GM18861 (cell line): ENCODE measurements at regions not wholly inside any gene's neighbourhood (a gene's known extent, or its start where the extent isn't known, plus 50 kb on each side); places are given as distances from the start of the nearest gene placed in this dataset.
"Not testable (repeated sequence)": the region's sequence is repeated elsewhere in the genome, so short reads cannot be mapped to it uniquely, and the experiment has no call there.

Experiments used
- ATAC-seq: cut with Tn5 transposase; IDR thresholded peaks from one replicate; pipeline ENCODE4 v1.9.1; 2021; ENCODE audit not compliant: unreplicated experiment

- ATAC-seq: no peak
These were observed 217.7 kb upstream of the TMEFF2 start for GRCh38 chr2:192412394-192412793.

DNA sequence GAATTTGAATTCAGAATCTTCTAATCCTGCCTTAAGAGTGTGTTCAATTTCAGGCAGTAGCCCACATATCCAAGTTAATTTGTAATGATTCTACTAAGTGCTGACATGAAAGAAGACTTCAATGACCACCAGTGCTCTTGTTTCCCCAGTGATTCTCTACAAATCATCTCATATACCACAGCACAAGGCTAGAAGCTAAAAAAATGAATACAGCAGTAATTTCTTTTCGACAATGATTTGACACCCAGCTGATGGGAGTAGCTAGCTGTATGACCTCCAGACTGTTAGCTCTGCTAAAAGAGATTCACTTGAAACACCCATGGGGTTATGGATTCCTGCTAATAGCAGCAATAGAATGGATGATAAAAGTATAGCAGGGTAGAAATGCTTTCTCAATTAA, 217.0 kb upstream of the TMEFF2 start:
- no peak for ATAC-seq

DNA sequence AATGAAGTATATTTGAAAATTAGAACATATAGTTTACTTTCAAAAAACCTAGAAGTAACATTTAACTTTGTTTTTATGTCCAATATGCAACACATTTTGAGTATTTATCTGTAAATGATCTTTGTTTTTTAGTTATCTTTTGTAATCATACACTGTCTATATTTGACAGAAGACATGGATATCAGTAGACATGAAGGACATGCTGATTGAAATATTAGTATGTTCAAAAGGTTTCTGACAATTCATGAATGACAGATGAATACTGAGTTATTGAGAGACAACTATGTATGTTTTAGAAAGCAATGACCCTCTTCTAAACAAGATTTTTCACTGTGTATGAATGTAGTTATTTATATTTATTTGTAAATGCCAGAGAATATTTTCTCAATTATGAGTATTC, 215.6 kb upstream of the TMEFF2 start:
- ATAC-seq: no peak

DNA sequence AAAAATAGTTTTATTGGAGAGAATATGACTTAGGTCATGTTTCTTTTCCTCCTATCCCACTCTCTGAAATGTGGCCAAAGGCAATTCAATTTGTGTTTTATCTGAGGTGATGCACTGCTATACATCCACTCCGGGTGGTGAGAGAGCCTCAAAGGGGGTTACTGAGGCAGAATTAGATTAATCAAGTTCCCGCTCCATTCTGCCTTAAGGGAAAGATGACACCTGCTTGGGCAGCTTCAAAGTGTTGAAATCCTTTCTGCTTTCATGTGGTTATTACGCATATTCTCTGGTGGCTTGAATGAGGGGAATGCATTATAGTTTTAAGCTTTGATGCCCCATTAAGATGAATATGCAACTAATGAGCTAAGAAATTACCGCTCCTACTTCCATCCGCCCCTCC, 213.0 kb upstream of the TMEFF2 start:
- no peak for ATAC-seq

- ATAC-seq: no peak
These were observed 203.5 kb upstream of the TMEFF2 start for GRCh38 chr2:192398236-192398635.

DNA sequence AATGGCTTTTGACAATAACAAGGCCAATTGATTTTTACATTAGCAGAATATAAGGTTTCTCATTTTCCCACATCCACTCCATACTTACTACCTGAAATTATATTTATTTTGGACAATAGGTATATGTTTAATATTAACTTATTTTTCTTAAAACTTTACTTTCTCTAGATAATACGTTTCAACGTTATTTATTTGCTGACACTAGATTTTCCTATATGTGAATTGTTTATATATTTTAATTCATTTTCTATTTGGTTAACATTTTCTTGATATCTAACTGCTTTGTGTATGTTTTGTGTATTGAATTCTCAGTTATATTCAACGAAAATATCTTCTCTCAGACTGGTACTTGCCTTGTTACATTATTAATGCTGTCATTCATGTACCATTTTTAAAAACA, 199.9 kb upstream of the TMEFF2 start:
- ATAC-seq: no peak

DNA sequence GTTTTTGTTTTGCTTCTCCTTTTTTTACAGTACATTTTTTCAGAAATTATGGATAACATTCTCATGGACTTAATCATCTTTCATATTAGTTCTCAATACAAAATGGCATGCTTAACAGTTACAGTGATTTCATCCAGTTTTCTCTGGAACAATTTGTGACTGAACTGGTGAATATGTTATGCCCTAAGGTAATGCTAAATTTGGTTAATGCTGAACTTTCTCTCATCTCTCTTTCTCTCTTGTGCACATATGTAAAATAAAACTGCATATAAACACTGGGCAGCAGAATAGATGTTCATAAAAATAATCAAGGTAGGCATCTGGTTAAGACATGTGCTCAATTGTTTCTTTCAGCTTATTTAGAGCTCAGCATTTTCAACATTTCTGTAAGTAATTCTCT, 196.3 kb upstream of the TMEFF2 start:
- ATAC-seq: no peak

DNA sequence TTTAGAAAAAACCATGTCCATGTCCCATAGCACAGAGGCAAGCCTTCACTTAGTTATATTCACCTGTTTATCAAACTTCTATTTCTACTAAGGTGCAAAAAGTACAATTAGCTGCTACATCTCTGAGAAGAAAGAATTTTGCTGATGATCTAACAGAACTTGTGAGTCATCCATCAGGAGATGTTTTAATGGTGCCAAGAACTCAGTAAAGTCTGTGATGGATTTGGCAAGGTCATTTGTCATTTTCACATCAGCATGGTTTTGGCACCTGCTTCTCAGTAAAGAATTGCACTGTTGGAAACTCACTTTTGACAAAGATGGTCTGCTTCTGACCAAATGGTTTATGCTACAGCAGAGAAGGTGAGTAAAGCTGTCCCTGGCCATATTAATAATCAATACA, 195.7 kb upstream of the TMEFF2 start:
- no peak for ATAC-seq

DNA sequence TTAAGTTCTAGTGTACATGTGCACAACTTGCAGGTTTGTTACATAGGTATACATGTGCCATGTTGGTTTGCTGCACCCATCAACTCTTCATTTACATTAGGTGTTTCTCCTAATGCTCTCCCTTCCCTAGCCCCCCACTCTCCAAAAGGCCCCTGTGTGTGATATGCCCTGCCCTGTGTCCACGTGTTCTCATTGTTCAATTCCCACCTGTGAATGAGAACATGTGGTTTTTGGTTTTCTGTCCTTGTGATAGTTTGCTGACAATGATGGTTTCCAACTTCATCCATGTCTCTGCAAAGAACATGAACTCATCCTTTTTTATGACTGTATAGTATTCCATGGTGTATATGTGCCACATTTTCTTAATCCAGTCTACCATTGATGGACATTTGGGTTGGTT, 189.5 kb upstream of the TMEFF2 start:
- ATAC-seq: not testable (repeated sequence)

GRCh38 chr2:192381082-192381481, 186.3 kb upstream of the TMEFF2 start:
- no peak for ATAC-seq

DNA sequence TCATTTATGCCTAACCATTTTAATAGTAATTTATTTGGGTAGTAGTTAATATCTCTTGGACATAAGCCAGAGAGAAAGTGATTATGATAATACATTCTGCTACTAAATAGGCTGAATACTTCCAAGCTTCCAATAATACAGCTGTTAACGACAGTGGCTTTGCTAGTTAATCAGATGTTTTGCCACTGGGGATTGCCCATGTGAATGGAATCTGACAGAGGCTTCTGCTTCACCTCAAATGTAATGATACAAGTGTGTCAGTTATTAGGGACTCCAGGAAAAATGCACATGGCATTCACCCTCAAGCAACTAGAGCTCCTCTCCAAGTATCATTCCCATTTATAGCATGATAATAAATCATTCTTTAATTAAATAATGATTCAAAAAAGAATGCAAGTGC, 185.0 kb upstream of the TMEFF2 start:
- ATAC-seq: no peak

- no peak for ATAC-seq
These were observed 182.4 kb upstream of the TMEFF2 start for GRCh38 chr2:192377173-192377572.

DNA sequence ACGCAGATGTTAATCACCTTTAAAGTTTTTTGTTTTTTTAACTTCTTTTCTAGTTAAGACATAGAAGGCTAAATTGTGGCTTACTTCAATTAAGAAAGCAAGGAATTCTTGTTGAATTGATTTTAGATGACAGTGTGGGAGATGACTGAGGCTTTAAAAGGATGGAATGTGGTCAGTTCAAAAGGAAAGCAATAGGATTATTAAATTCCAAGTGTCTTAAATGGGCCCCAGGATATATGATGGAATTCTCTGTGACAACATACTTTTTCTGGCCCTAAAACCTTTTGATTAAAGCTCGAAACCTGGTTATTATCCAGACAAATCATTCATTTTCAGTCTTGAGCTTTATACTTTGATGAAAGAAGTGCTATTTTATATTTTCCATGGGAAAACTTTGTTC, 179.0 kb upstream of the TMEFF2 start:
- ATAC-seq: no peak

- no peak for ATAC-seq
These were observed 178.5 kb upstream of the TMEFF2 start for GRCh38 chr2:192373221-192373620.

- no peak for ATAC-seq
These were observed 175.2 kb upstream of the TMEFF2 start for GRCh38 chr2:192369969-192370368.

DNA sequence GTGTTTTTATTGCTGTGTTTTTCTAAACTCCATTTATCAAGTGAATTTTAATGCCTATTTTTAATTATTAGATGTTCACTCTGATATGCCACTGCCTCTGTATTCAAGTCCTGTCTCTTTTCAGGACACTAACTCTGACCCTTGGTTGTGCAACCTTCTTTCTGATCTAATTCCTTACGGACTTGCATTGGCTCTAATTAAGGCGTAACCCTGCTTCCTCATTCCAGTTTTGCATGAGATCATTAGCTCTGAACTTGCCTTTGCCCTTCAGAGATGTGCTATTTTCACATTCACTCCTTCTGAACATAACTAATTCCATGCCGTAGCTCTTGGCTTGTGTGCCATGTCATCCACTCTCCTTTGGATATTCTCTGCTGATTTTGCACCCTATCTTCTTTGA, 162.5 kb upstream of the TMEFF2 start:
- no peak for ATAC-seq

DNA sequence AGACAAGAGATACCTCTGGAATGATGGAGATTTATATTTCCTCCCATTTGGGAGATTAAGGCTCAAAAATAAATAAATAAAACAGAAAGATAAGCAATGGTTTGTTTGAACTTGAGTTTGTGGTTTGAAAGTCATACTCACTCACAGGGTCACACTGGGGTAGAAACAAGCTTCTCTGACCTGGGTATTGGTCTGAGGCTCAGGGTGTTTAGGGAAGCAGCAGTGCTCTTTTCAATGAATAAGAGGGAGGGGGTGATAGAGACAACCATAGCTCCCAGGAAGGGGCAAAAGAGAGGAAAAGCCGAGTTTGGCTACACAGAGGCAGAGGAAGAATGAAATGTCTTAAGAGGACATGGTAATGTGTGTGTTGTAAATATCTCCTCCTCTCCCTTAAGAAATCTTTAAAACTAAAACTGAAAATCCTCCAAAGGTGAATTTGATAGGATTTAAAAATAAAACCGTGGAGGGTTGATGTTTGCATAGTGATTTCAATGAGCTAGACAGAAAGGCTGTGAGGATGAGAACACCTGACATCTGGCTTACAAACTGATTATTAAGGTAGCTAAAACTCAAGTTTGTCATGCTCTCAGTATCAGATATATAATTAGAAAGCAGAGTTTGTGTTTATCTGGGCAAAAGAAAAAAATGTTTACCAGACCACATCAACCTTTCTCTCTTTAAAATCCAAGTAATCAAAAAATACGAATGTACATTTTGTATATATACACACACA, 159.9 kb upstream of the TMEFF2 start:
- ATAC-seq: no peak

DNA sequence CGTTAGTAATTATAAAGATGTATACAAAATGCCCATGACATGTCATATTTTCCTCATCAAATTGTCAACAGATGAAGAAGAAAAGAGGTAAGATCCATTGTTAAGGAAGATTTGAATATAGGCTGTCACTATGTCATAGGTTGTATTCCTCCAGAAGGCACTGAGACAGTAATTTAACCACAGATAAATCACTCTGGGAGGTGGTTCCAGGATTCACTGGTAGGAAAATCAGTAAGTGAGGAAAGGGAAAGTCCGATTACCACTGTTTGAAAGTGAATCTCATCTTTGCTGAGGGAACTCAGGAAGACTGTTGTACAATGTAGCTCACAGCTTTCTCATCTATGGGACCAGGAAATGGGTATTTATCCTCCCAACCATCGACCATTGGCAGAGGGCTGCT, 152.8 kb upstream of the TMEFF2 start:
- ATAC-seq: no peak

GRCh38 chr2:192345287-192345686, 150.6 kb upstream of the TMEFF2 start:
- no peak for ATAC-seq

- ATAC-seq: no peak
These were observed 138.9 kb upstream of the TMEFF2 start for GRCh38 chr2:192333642-192334041.

GRCh38 chr2:192328297-192328696, 133.6 kb upstream of the TMEFF2 start:
- ATAC-seq: no peak

DNA sequence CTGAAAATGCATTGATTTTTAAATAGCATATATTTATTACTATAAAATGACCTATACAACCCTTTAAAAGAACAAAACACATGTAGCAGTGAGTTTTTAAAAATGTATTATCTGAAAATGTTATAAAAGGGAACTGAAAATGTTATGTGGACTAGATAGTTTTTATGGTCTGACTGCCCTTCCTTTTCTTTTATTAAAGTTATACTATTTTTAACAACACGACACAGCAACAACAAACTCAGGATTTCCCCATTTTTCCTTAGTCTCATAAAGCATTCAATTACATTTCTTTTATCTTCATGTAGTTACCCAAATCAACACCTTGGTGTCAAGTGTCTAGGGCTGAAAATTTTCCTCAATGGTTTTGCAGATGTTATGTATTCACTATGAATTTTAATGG, 132.8 kb upstream of the TMEFF2 start:
- ATAC-seq: no peak

DNA sequence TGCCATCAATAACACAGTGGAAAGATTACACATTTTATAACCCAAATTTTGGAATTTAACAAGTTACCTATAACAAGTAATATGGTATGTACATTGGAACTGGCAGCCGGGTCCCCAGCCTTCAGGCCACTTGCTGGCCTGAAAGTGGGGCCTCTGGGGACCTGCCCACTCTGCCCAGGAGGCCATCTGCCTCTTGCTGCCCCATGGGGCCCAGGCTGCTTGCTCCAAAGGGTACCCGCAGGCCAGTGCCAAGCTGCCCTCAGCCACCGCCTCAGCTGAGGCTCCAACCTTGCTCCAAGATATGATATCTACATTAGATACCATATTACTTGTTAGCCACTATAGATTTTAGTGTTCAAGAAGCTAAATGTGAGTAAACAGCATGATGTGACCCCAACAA, 120.8 kb upstream of the TMEFF2 start:
- no peak for ATAC-seq
